GM12891 (cell line): ENCODE measurements at regions not wholly inside any gene's neighbourhood (a gene's known extent, or its start where the extent isn't known, plus 50 kb on each side); places are given as distances from the start of the nearest gene placed in this dataset.

Source experiments
- POLR2A ChIP-seq: IDR thresholded peaks from 2 replicates; pipeline ENCODE4 v1.6.1; 2011; ENCODE audit warnings: low read depth, low read length, control low read depth
- POLR2AphosphoS5 ChIP-seq: IDR thresholded peaks from 2 replicates; pipeline ENCODE4 v1.6.1; 2011; ENCODE audit warnings: low read depth, low read length, control low read depth
- SPI1 ChIP-seq: IDR thresholded peaks from 2 replicates; pipeline ENCODE4 v1.6.1; 2011; ENCODE audit warnings: low read depth, low read length, control low read depth
- TAF1 ChIP-seq: IDR thresholded peaks from 2 replicates; pipeline ENCODE4 v1.6.1; 2011; ENCODE audit warnings: low read depth, low read length, control low read depth

DNA sequence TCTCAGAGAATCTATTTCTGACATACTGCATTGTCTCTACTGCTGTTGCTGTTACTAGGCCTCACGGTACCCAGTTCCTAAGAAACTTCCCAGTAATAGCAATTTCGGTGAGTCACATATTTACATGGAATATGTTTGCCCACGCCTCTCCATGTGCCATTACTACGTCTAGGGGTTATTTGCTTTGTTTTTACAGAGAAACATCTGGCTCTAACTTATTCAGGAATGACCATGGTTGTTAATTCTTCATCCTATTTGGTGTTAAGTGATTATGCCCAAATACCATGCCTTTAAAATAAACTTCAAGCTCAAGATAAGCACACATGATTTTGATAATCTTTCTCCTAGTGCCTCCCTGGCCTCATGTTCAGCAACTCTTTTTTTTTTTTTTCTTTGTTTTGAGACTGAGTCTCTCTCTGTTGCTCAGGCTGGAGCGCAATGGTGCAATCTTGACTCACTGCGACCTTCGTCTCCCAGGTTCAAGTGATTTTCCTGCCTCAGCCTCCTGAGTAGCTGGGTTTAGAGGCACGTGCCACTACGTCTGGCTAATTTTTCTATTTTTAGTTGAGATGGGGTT, 101.0 kb upstream of the HS3ST1 start:
- TF ChIP-seq POLR2A (no peak), POLR2AphosphoS5 (no peak), TAF1 (no peak), SPI1 (no peak)
